ENCODE measurements at regions not wholly inside any gene's neighbourhood (a gene's known extent, or its start where the extent isn't known, plus 50 kb on each side); places are given as distances from the start of the nearest gene placed in this dataset.
"Not testable (repeated sequence)": the region's sequence is repeated elsewhere in the genome, so short reads cannot be mapped to it uniquely, and the experiment has no call there.

- no peak for DNase-seq
Observed at GRCh38 chr9:129544761-129545160, 76.1 kb downstream of the C9orf50 start.

DNA sequence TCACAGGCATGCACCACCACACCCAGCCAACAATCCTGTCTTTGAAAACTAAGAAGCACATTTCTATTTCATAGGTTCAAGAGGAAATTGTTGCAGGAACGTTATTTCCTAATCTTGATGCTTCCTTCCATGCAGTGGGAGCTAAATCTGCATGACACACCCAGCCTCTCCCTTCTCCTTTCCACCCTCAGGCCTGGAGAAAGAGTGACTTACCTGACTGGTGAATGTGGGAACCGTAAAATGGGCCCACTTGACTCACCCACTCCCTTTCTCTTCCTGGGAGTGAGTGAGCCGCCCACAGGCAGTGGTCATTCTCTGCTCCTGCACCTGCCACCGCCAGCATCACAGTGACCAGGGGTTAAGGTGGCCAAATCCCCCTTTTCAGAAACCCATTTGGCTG is 78.2 kb downstream of the C9orf50 start:
- no peak for DNase-seq

DNA sequence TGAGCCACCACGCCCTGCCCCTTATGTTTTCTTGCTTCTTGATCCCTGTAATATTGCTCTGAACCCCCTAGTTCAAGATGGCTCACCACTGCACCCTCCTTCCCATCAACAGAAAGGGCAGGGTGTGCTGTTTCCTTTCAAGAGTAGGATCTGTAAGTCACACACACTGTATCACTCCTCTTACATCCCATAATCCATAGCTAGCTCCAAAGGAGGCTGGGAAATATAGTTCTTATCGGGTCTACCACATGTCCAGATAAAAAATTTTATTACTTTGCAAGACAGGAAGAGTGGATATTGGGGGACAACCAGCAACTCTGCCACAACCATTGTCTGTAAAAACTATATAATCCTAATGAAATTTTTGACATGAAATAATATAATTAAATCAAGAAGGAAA is 79.6 kb downstream of the C9orf50 start:
- no peak for DNase-seq

GRCh38 chr9:129539446-129539845 is 81.5 kb downstream of the C9orf50 start:
- DNase-seq: no peak

DNA sequence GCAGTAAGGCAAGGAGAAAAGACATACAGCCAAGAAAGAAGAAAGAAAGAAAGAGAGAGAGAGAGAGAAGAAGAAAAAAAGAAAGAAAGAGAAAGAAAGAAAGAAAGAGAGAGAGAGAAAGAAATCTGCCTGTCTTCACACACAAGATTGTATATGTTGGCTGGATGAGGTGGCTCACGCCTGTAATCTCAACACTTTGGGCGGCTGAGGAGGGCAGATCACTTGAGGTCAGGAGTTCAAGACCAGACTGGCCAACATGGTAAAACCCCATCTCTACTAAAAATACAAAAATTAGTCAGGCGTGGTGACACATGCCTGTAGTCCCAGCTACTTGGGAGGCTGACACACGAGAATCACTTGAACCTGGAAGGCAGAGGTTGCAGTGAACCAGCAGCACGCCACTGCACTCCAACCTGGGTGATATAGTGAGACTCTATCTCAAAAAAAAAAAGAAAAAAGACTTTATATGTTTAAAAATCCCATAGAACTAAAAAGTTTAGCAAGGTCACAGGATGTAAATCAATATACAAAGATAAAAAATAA is 89.0 kb downstream of the C9orf50 start:
- DNase-seq: not testable (repeated sequence)

- not testable (repeated sequence) for DNase-seq
Observed at GRCh38 chr9:129527955-129528354, 92.9 kb downstream of the C9orf50 start.

GRCh38 chr9:129525656-129526196 is 95.2 kb downstream of the C9orf50 start:
- no peak for DNase-seq

DNA sequence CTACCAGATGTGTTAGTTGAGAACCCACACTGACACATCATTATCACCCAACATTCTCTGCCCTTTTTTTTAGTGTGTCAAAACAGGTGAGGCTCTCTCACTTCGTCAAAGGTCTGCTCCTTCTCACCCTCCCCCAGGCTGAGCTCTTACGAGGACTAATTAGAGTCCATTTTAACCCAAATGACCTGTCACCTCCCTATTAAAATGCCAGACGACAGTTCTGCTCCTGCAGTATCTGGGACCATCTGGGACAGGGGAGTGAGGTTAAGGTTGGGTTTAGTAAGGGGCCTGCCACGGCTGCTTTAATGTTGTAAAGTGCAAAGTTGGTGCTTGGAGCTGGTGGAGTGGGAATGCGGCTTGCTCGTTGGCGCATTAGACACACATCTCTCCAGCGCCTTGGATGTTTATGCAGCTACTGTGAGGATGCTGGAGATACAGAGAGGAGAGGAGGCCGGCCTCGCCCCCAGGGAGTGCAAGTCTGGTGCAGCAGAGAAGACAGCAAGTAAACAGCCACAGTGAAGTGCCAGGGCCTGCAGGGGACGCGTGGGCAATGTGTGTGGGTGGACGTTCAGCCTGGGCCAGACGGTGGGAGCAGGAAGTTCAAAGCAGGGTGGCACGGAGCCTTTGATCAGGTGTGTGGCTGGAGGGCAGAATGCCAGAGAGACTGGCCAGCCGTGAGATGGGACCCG is 96.2 kb downstream of the C9orf50 start:
- no peak for DNase-seq

GRCh38 chr9:129523943-129524581 is 96.8 kb downstream of the C9orf50 start:
- DNase-seq: no peak

DNA sequence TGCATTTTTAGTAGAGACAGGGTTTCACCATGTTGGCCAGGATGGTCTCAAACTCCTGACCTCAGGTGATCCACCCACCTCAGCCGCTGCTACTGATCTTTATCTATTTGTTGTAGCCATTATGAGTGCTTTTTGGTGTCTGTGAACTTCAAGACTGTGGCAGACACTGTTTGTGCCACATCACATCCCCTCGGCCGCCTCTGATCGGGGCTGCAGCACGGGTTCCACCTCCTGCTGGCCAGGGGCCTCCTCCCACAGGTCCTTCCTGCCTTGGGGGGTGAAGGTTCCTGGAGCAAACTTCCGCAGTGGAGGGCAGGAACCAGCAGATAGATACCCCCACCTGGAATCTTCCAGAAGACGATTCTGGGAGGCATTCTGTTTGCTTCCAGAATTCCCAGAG is 98.5 kb downstream of the C9orf50 start:
- DNase-seq: no peak

GRCh38 chr9:129520082-129520481 is 100.8 kb downstream of the C9orf50 start:
- no peak for DNase-seq

GRCh38 chr9:129518074-129518473 is 102.8 kb downstream of the C9orf50 start:
- no peak for DNase-seq

DNA sequence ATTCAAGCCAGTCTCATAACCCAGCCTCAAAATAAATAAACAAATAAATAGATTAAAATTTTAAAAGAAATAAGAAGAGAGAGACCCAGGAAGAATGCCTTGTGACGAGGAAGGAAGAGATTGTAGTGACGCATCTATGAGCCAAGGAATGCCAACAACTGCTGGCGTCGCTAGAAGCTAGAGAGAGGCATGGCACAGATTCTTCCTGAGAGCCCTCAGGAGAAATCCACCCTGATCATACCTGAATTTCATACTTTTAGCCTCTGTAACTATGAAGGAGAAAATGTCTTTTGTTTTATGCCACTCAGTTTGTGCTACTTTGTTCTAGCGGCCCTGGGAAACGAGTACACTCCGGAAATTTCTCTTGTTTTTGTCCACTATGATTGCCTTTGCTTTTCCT is 103.9 kb downstream of the C9orf50 start:
- no peak for DNase-seq

DNA sequence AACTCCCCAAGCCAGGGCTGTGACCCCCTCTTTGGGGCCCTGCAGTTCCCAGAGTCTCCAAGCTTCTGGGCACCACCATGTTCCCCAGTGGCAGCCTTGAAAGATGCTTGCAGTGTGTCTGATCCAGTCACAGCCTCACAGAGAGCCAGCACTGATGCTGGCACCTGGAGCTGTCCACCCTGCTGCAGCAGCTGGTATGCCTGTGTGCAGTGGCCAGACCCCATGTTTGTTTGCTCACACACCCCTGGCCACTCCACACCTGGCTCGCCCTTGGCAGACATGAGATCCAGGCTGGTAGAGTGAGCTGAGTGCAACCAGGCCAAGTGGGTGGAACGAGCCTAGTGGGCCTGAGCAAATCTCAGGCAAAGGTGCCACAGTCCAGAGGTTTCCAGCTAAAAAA is 106.0 kb downstream of the C9orf50 start:
- no peak for DNase-seq

DNA sequence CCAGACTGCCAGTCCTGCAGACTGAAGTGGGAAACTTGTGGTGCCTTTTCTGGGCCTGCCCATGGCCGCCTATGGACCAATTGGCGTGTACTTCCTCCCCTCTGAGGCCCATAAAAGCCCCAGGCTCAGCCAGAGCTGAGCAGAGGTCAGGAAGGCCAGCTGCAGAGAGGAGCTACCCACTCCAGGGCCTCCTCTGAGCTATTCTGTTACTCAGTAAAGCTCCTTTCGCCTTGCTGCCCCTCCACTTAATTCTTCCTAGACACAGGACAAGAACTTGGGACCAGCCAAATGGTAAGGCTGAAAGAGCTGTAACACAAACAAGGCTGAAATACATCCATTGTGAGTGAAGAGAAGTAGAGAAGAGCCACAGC is 106.4 kb downstream of the C9orf50 start:
- DNase-seq: no peak

- DNase-seq: no peak
Observed at GRCh38 chr9:129513856-129514496, 106.9 kb downstream of the C9orf50 start.

GRCh38 chr9:129513282-129513681 is 107.6 kb downstream of the C9orf50 start:
- DNase-seq: no peak

DNA sequence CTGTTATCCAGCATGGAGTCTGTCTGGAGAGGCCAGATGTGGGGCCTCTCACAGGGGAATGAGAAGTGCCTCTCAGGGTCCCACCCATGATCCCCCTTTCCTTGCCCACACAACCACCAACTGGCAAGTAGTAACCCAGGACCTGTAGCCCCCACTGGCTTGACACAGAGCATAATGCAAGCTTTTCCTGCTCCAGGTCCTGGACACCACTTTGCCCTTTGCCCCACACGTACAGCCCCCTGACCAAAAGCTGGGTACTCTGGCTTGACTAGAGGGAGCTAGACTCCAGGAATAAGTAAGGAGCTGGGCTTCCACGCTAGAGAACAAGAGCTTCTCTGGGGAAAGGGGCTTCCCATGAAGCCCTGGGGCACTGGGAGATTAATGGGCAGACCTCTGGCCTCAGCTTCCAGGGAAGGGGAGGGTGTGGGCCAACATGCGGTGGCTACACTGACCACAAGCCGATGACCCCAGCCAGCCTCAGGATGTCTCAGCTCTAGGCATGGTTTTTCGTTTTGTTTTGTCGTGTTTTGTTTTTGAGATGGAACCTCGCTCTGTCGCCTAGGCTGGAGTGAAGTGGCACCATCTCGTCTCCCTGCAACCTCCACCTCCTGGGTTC is 109.5 kb downstream of the C9orf50 start:
- DNase-seq: no peak

GRCh38 chr9:129509533-129509928 is 111.4 kb downstream of the C9orf50 start:
- peak; percentile 50 for DNase-seq

DNA sequence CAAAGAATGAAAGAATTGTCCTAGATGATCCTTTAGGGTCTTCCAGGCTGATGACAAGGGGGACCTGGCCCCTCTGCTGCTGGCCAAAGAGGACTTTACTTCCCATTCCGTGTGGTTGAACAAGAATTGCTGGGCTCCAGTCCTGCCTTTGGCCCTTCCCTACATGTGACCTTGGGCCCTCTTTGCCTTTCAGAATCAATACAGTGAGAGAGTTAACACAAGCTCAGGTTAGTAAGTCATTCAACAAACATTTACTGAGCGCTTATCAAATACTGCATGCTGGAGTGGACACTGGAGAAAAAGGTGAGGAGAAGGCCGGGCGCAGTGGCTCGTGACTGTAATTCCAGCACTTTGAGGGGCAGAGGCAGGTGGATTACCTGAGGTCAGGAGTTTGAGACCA is 113.1 kb downstream of the C9orf50 start:
- no peak for DNase-seq

GRCh38 chr9:129506892-129507291 is 114.0 kb downstream of the C9orf50 start:
- no peak for DNase-seq

- DNase-seq: no peak
Observed at GRCh38 chr9:129506041-129506440, 114.9 kb downstream of the C9orf50 start.

DNA sequence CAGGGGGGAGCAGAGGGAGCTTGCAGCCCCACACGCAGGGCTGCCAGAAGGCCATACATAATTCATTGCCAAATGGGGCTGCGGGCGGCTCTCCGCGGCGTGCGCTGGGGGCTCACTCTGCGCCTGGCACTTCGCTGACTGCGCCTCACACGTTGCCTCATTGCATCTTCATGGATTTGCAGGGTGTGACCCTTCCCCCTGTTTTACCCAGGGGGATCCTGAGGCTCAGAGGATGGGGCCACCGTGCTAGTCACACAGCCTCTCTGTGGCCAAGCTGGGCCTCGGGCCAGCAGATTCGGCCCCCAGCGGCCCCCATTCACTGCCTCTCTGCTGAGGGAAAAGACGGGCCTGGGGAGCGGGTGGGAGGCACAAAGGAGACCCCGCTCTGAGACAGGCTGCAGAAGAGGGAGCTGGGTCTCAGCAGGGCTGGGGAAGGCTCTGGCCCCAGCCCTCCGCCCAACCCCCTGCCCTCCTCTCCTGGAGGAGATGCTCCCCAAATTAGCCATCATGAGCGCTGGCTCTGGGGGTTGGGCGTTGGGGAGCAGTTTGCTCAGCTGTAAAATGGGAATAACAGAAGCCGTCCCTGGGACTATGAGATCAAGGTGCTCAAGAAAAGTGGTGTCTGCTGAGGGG is 115.5 kb downstream of the C9orf50 start:
- no peak for DNase-seq
